Left forelimb (tissue), 1 donor: ENCODE measurements at regions not wholly inside any gene's neighbourhood (a gene's known extent, or its start where the extent isn't known, plus 50 kb on each side); places are given as distances from the start of the nearest gene placed in this dataset.

Source experiments
- DNase-seq: peaks from one replicate; pipeline ENCODE4 v3.0.0-alpha.2; 2018; ENCODE audit warnings: low spot score

DNA sequence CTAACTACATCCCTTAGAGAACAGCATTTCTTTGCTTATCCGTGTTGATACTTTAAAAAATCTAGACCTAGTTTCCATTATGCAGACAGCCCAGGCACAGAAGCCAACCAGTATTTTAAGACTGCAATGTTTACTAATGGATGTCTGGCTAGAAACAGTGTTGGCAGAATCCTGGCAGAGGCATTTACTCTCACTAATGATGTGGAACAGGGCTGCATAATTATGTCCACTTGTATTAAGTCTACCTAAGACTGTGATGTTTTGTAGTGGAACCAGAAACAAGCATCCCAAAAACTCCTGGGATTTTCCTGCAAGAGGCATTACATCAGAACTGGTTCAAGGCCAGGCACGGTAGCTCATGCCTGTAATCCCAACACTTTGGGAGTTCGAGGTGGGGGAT lies 50.2 kb upstream of the PICALM start:
- DNase-seq, result no peak
